ENCODE measurements at regions not wholly inside any gene's neighbourhood (a gene's known extent, or its start where the extent isn't known, plus 50 kb on each side); places are given as distances from the start of the nearest gene placed in this dataset.
"Not testable (repeated sequence)": the region's sequence is repeated elsewhere in the genome, so short reads cannot be mapped to it uniquely, and the experiment has no call there.

- H3K9me2 ChIP-seq (ENCODE audit: insufficient read depth); RAD21 ChIA-PET (ENCODE audit: low non-redundant PET in 1 of 2, low total read pairs in 2 of 2, uncharacterized antibody in 2 of 2, unreplicated experiment in 2 of 2); H3K79me2 ChIP-seq (ENCODE audit: insufficient read depth, low read length); POLR2A ChIA-PET; DNase-seq (ENCODE audit: low read depth, low spot score); H3K27me3 ChIP-seq (ENCODE audit: insufficient read depth, low read length); intact Hi-C loops (cut with micrococcal nuclease); H2AFZ ChIP-seq (ENCODE audit: low read depth, low read length, poor library complexity, severe bottlenecking); H3K9ac ChIP-seq (ENCODE audit: low read length); H3K4me1 ChIP-seq (ENCODE audit: control insufficient read depth in 1 of 2, insufficient read depth in 2 of 2, low read length in 2 of 2); H3K4me3 ChIP-seq (replicated peaks in 1 of 2; ENCODE audit: low read depth in 1 of 2, low read length in 2 of 2); H4K20me1 ChIP-seq (ENCODE audit: insufficient read depth); H3K4me2 ChIP-seq (ENCODE audit: low read length); ATAC-seq; H3K27ac ChIP-seq (ENCODE audit: low read depth, low read length); H3K9me3 ChIP-seq (ENCODE audit: control insufficient read depth in 1 of 2, insufficient read depth in 1 of 2, low read depth in 1 of 2, low read length in 2 of 2); BruUV-seq (replicated peaks); H3K36me3 ChIP-seq (ENCODE audit: control insufficient read depth in 1 of 2, insufficient read depth in 2 of 2, low read length in 2 of 2); CTCF ChIA-PET: not testable (repeated sequence)
Measured at GRCh38 chr4:49578899-49579298, 592.8 kb downstream of the CWH43 start.

- DNase-seq (ENCODE audit: low read depth, low spot score); H3K4me2 ChIP-seq (ENCODE audit: low read length); intact Hi-C loops (cut with micrococcal nuclease); H3K9me2 ChIP-seq (ENCODE audit: insufficient read depth); H3K9me3 ChIP-seq (ENCODE audit: control insufficient read depth in 1 of 2, insufficient read depth in 1 of 2, low read depth in 1 of 2, low read length in 2 of 2); CTCF ChIA-PET; H3K4me3 ChIP-seq (replicated peaks in 1 of 2; ENCODE audit: low read depth in 1 of 2, low read length in 2 of 2); H3K27ac ChIP-seq (ENCODE audit: low read depth, low read length); ATAC-seq; H4K20me1 ChIP-seq (ENCODE audit: insufficient read depth); H3K79me2 ChIP-seq (ENCODE audit: insufficient read depth, low read length); H3K36me3 ChIP-seq (ENCODE audit: control insufficient read depth in 1 of 2, insufficient read depth in 2 of 2, low read length in 2 of 2); RAD21 ChIA-PET (ENCODE audit: low non-redundant PET in 1 of 2, low total read pairs in 2 of 2, uncharacterized antibody in 2 of 2, unreplicated experiment in 2 of 2); POLR2A ChIA-PET; BruUV-seq (replicated peaks); H3K27me3 ChIP-seq (ENCODE audit: insufficient read depth, low read length); H3K4me1 ChIP-seq (ENCODE audit: control insufficient read depth in 1 of 2, insufficient read depth in 2 of 2, low read length in 2 of 2); H2AFZ ChIP-seq (ENCODE audit: low read depth, low read length, poor library complexity, severe bottlenecking); H3K9ac ChIP-seq (ENCODE audit: low read length): not testable (repeated sequence)
Measured at GRCh38 chr4:49580166-49580565, 594.1 kb downstream of the CWH43 start.

- POLR2A ChIA-PET; DNase-seq (ENCODE audit: low read depth, low spot score); RAD21 ChIA-PET (ENCODE audit: low non-redundant PET in 1 of 2, low total read pairs in 2 of 2, uncharacterized antibody in 2 of 2, unreplicated experiment in 2 of 2): not testable (repeated sequence)
Measured at GRCh38 chr4:49588401-49588800, 602.3 kb downstream of the CWH43 start.

GRCh38 chr4:49618436-49618835 lies 632.4 kb downstream of the CWH43 start:
- POLR2A ChIA-PET; ATAC-seq; H3K9me3 ChIP-seq (ENCODE audit: control insufficient read depth in 1 of 2, insufficient read depth in 1 of 2, low read depth in 1 of 2, low read length in 2 of 2); H2AFZ ChIP-seq (ENCODE audit: low read depth, low read length, poor library complexity, severe bottlenecking); H4K20me1 ChIP-seq (ENCODE audit: insufficient read depth); H3K79me2 ChIP-seq (ENCODE audit: insufficient read depth, low read length); H3K36me3 ChIP-seq (ENCODE audit: control insufficient read depth in 1 of 2, insufficient read depth in 2 of 2, low read length in 2 of 2); H3K4me2 ChIP-seq (ENCODE audit: low read length); H3K9me2 ChIP-seq (ENCODE audit: insufficient read depth); H3K9ac ChIP-seq (ENCODE audit: low read length); H3K4me1 ChIP-seq (ENCODE audit: control insufficient read depth in 1 of 2, insufficient read depth in 2 of 2, low read length in 2 of 2); CTCF ChIA-PET; RAD21 ChIA-PET (ENCODE audit: low non-redundant PET in 1 of 2, low total read pairs in 2 of 2, uncharacterized antibody in 2 of 2, unreplicated experiment in 2 of 2); H3K4me3 ChIP-seq (replicated peaks in 1 of 2; ENCODE audit: low read depth in 1 of 2, low read length in 2 of 2); H3K27me3 ChIP-seq (ENCODE audit: insufficient read depth, low read length); H3K27ac ChIP-seq (ENCODE audit: low read depth, low read length); DNase-seq (ENCODE audit: low read depth, low spot score); BruUV-seq (replicated peaks); intact Hi-C loops (cut with micrococcal nuclease): not testable (repeated sequence)

More at GRCh38 chr4:49588401-49588800, 602.3 kb downstream of the CWH43 start:
- H3K4me2 ChIP-seq (ENCODE audit: low read length); CTCF ChIA-PET; H2AFZ ChIP-seq (ENCODE audit: low read depth, low read length, poor library complexity, severe bottlenecking); intact Hi-C loops (cut with micrococcal nuclease); H3K9me2 ChIP-seq (ENCODE audit: insufficient read depth); H3K4me3 ChIP-seq (replicated peaks in 1 of 2; ENCODE audit: low read depth in 1 of 2, low read length in 2 of 2); H3K36me3 ChIP-seq (ENCODE audit: control insufficient read depth in 1 of 2, insufficient read depth in 2 of 2, low read length in 2 of 2); H4K20me1 ChIP-seq (ENCODE audit: insufficient read depth); BruUV-seq (replicated peaks); H3K27me3 ChIP-seq (ENCODE audit: insufficient read depth, low read length); H3K27ac ChIP-seq (ENCODE audit: low read depth, low read length); H3K9ac ChIP-seq (ENCODE audit: low read length); ATAC-seq; H3K79me2 ChIP-seq (ENCODE audit: insufficient read depth, low read length); H3K9me3 ChIP-seq (ENCODE audit: control insufficient read depth in 1 of 2, insufficient read depth in 1 of 2, low read depth in 1 of 2, low read length in 2 of 2); H3K4me1 ChIP-seq (ENCODE audit: control insufficient read depth in 1 of 2, insufficient read depth in 2 of 2, low read length in 2 of 2): not testable (repeated sequence)

- BruUV-seq (replicated peaks); POLR2A ChIA-PET; intact Hi-C loops (cut with micrococcal nuclease); ATAC-seq; H3K9me3 ChIP-seq (ENCODE audit: control insufficient read depth in 1 of 2, insufficient read depth in 1 of 2, low read depth in 1 of 2, low read length in 2 of 2); H3K27ac ChIP-seq (ENCODE audit: low read depth, low read length); H3K9ac ChIP-seq (ENCODE audit: low read length); H3K4me2 ChIP-seq (ENCODE audit: low read length); DNase-seq (ENCODE audit: low read depth, low spot score); H2AFZ ChIP-seq (ENCODE audit: low read depth, low read length, poor library complexity, severe bottlenecking); H3K36me3 ChIP-seq (ENCODE audit: control insufficient read depth in 1 of 2, insufficient read depth in 2 of 2, low read length in 2 of 2); H3K79me2 ChIP-seq (ENCODE audit: insufficient read depth, low read length); H3K4me3 ChIP-seq (replicated peaks in 1 of 2; ENCODE audit: low read depth in 1 of 2, low read length in 2 of 2); H4K20me1 ChIP-seq (ENCODE audit: insufficient read depth); H3K4me1 ChIP-seq (ENCODE audit: control insufficient read depth in 1 of 2, insufficient read depth in 2 of 2, low read length in 2 of 2); RAD21 ChIA-PET (ENCODE audit: low non-redundant PET in 1 of 2, low total read pairs in 2 of 2, uncharacterized antibody in 2 of 2, unreplicated experiment in 2 of 2); CTCF ChIA-PET; H3K9me2 ChIP-seq (ENCODE audit: insufficient read depth); H3K27me3 ChIP-seq (ENCODE audit: insufficient read depth, low read length): not testable (repeated sequence)
Measured at GRCh38 chr4:49626478-49626877, 640.4 kb downstream of the CWH43 start.

Data from HCT116 (cell line).